GM12891 (cell line): ENCODE measurements at regions not wholly inside any gene's neighbourhood (a gene's known extent, or its start where the extent isn't known, plus 50 kb on each side); places are given as distances from the start of the nearest gene placed in this dataset.

Source experiments
- POLR2A ChIP-seq: IDR thresholded peaks from 2 replicates; pipeline ENCODE4 v1.6.1; 2011; ENCODE audit warnings: low read depth, low read length, control low read depth
- POLR2AphosphoS5 ChIP-seq: IDR thresholded peaks from 2 replicates; pipeline ENCODE4 v1.6.1; 2011; ENCODE audit warnings: low read depth, low read length, control low read depth
- POU2F2 ChIP-seq: IDR thresholded peaks from 2 replicates; pipeline ENCODE4 v1.6.1; 2011; ENCODE audit warnings: low read depth, mild to moderate bottlenecking, control low read depth, low read length, moderate library complexity
- SPI1 ChIP-seq: IDR thresholded peaks from 2 replicates; pipeline ENCODE4 v1.6.1; 2011; ENCODE audit warnings: low read depth, low read length, control low read depth
- TAF1 ChIP-seq: IDR thresholded peaks from 2 replicates; pipeline ENCODE4 v1.6.1; 2011; ENCODE audit warnings: low read depth, low read length, control low read depth

DNA sequence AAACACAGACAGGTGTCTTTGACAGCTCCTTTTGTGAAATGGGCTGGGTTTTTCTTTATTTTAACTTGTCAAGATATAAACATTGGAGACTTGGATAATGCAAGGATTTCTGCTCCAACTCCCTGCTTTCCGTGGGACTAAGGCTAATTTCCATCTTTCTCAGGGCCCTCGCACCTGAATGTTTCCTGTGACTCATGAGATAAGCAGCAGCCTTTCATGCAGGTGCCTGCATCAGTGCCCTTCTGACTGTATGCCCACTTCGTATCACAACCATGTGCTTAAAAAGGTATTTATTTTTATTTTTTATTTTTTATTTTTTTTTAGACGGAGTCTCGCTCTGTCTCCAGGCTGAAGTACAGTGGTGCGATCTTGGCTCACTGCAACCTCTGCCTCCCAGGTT, 736.1 kb downstream of the DOK5 start:
- TF ChIP-seq POLR2A = no peak
- no peak for TF ChIP-seq POU2F2
- no peak for TF ChIP-seq TAF1
- TF ChIP-seq POLR2AphosphoS5 = no peak
- TF ChIP-seq SPI1 = no peak
